ENCODE measurements at regions not wholly inside any gene's neighbourhood (a gene's known extent, or its start where the extent isn't known, plus 50 kb on each side); places are given as distances from the start of the nearest gene placed in this dataset.
A peak's percentile ranks its signal among the peaks of the same experiment; 100 is the strongest.
"Not testable (repeated sequence)": the region's sequence is repeated elsewhere in the genome, so short reads cannot be mapped to it uniquely, and the experiment has no call there.

DNA sequence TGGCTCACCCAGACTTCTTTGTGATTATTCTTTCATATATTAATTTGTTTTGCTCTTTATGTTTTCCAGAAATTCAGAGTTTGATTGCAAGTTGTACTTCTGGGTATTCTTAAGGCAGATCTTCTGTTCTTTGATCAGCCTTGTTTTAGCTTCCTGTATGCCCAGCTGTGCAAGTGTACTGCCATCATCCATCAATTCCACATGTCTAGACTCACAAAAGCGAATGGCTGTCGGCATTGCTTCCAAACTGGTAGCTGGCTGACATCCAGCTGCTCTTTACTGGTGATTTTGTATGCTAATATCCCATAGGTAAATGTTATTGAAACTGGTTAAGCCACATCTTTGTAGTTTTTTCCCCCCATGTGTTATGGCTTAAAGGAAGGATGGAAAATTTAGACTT lies 1084.8 kb upstream of the CITED2 start:
- DNase-seq (ENCODE audit: low read depth), result no peak

DNA sequence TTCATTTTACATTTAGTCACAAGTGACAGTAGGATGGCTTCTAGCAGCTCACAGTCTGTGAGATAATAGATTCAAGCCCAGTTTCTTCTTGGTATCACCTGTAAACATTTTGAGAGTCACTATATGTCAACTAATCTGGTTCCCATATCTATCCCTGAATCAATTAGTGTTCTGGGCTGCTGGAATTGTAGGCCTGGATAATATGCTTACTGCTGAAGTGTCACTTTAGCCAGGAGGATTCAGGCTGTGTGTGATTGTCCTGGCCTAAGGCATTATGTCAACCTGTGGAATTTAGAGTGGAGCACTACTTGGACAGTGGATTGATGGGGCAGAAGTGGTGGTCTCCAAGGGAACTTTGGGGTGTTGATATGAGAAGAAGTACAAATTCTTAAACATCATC lies 1071.8 kb upstream of the CITED2 start:
- no peak for DNase-seq (ENCODE audit: low read depth)

DNA sequence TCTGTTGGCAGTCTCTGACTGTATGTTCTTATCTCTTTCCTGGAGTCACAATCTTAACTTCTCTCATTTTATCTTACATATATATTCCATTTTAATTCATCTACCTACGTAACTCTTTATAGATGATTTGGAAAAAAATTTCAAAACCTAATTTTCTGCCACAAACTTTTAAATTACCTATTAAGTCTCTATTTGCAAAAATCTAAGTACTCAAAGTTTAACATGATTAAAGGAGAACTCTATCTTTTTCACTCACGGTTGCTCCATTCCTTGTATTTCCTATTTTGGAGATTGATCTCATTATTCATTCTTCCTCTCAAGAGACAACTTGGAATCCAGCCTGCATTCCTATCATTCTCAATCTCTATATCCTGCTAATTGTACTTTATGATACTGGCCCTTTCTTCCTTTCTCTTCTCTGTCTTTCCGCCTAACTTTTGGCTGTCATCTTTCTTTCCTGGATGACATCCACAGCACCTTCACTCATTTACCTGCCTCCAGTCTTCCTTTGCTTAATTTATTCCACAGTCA lies 1071.1 kb upstream of the CITED2 start:
- peak; percentile 70 for DNase-seq (ENCODE audit: low read depth)

DNA sequence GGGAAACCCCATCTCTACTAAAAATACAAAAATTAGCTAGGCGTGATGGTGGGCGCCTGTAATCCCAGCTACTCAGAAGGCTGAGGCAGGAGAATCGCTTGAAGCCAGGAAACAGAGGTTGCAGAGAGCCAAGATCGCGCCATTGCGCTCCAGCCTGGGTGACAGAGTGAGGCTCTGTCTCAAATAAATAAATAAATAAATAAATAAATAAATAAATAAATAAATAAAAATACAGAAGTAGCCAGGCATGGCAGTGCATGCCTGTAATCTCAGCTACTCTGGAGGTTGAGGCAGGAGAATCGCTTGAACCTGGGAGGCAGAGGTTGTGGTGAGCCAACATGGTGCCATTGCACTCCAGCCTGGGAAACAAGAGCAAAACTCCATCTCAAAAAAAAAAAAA lies 1068.7 kb upstream of the CITED2 start:
- not testable (repeated sequence) for DNase-seq (ENCODE audit: low read depth)

DNA sequence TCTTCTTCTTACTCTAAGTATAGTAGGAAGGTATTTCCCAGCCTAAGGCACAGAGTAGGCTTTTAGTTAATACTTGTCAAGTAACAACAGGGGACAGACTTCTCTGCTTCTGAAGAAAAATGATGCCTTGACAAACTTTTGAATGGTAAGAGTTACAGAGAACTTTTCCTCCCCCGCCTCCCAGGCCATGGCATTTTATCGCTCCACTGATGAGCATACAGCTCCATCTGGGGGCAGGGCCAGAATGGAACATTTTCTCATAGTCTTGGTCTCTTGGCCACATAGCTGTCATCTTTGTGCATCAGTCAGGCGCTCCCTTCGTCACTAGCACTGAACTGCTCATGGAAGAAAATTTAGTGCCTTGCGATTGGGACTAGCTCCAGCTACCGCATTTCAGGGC lies 1066.8 kb upstream of the CITED2 start:
- peak; percentile 70 for DNase-seq (ENCODE audit: low read depth)

DNA sequence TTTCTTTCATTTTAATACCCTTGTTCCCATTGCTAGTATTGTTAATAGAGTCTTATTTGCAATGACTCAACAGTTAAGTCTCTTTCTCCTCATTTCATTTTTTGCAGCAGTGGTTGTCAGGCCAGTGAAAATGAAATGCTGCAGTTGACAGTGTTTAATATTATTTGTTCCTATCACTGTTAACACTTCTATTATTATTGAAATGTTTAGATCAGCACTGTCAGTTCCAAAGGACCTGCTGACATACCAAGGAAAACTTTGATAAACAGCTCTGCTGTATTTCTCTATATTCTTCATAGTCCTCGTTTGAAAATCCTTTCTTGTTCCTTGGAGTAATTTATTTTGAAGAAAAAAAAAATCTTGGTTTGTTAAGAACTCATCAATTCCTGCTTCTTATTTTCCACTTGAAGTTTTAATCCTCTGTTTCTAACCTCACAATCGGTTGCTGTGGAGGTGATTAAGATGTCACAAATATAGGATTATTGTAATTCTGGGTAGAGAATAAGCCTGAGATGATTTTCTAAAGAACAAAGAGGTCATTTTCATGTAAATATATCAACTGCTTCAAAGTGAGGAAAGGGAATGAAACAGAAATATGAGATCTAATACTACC lies 1065.9 kb upstream of the CITED2 start:
- no peak for DNase-seq (ENCODE audit: low read depth)

DNA sequence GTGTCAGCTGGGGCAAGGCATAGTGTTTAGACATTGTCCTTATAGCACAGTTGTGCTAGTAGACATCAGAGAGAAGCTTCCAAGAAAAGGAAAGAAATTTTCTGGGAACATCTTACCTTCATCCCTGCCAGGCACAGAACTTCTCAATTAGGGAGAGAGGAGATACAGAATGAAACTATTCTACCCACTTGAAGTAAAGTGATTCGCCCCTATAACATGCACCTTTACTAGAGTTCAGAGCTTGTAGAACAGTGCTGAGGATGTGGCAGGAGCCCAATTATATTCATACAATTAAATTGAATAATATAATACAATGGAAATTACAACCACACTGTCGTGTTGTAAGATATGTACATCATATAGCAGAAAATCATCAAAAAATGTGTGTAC lies 1063.9 kb upstream of the CITED2 start:
- peak; percentile 23 for DNase-seq (ENCODE audit: low read depth)

DNA sequence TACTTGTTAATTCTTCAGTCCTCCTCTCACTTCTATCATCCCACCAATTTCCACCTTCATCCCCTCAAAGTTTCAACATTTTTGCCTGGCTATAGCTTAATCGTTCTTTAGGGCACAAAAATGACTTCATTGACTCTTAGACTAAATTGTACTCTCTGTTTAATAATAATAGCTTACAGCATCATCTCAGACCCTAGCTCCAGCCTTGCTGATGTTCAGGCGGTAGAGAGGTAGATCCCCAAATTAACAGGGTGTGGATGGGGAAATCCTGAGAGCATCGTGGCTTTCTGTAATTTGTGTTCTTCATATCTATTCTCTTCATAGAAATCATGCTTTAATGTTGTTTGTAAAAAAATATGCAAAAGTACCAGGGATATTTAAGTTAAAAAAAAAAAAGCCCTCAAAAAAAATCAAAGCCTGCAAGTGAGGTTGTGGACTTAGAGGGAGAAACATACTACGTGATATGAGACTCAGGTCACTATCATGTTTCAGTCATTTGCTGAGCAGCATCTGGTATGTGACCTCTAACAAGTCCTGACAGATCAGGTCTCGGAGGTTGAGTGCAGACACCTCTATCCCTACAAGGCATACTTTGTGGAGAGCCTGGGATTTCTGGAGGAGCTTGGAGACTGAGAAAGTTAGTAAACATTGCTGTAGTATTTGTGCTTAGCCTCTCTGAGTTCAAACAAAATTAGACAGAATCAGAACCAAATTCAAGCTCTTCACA lies 1063.3 kb upstream of the CITED2 start:
- no peak for DNase-seq (ENCODE audit: low read depth)

DNA sequence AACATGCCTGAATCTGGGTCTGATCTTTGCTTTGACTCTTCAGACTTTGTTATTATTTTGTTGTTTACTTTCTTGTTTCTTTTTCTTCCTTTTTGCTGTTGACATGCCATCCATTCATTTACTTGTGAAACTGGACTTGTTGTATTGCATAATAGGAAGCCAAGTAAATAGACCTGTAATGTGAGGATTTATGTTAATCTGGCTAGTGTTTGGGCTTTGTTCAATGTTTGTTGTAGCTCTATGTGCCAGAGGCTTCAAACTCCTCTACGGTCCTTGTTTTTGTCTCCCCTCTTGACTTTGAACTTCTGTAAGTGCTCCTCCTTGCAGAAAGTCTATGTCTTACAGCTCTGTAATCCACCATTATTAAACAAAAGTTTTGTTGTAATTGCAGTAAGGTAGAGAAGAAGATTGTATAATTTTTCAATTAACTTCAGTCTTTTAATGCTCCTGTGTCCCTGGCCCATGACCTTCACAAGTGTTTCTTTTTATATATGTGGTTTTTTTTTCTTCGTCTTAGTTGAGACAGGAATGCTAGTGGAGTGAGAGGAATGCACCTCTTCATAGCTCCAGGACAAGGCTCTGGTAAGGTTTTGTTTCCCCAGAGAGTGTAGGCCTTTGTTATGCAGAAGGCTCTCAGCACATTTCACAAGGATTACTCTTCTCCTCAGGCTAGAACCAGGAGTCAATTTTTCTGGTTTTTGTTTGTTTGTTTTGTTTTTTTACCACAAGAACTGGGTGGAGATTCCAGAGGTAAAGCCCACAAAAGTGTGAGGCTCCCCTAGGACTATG lies 1061.8 kb upstream of the CITED2 start:
- peak; percentile 34 for DNase-seq (ENCODE audit: low read depth)

DNA sequence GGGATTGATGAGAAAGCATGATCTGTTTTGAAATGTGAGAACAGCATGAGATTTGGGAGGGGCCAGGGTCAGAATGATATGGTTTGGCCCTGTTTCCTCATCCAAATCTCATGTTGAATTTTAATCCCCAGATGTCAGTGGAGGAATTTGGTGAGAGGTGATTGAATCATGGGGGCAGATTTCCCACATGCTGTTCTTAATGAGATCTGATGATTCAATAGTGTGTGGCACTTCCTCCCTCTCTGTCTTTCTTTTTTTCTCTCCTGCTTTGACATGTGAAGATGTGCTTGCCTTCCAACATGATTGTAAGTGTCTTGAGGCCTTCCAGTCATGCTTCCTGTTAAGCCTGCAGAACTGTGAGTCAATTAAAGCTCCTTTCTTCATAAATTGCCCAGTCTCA lies 1060.3 kb upstream of the CITED2 start:
- DNase-seq (ENCODE audit: low read depth), result peak; percentile 22

DNA sequence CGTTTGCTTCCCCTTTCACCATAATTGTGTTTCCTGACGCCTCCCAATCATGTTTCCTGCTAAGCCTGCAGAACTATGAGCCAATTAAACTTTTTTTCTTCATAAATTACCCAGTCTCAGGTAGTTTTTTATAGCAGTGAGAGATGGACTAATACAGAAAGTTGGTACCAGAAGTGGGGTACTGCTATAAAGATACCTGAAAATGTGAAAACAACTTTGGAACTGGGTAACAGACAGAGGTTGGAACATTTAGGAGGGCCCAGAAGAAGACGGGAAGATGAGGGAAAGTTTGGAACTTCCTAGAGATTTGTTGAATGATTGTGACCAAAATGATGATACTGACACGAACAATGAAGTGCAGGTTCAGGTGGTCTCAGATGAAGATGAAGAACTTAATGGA lies 1058.6 kb upstream of the CITED2 start:
- no peak for DNase-seq (ENCODE audit: low read depth)

DNA sequence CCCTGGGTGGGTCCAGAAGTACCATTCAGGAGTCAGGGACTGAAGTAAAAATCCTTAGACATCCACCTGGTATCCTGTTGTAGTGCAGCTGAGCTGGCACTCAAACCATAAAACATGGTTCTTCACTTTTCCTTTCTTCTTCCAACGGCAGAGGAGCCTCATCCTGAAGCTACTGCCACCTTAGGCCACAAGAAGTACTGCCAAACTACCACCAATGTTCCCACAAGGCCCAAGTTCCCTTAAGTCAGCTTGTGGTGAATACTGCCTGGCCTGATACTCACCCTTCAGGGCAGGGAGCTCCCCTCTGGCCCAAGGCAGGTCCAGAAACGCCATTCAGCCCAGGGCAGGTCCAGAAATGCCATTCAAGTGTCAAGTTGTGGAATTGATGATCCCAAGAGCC lies 1053.4 kb upstream of the CITED2 start:
- DNase-seq (ENCODE audit: low read depth), result no peak

DNA sequence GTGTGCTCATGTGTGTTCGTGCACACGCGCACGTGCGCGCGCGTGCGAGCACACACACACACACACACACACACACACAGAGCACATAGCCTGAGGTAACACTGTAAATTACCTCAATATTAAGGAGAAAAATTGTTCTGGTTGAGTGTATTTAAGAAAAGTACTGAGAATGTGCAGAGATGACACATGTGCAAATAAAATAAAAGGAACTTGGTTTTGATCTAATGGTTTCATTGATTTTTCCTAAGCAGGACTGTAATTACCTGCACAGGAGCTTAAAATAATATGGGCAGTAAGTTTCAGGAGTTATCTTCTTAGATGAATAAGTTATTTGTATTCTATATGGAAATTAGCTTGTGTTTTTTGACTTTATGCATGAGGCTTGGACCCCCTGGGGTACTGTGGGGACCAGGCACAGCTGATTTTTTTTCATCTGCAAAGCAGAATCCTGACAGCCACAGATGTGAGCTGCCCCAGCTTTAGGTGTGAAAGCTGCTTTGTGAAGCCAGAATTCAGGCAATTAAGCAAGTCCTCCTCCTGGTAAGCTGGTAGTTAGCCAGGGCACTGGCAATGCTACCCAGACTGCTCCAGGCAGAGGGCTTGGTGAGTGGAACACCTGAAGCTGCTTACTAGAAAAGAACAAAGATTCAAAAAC lies 1040.6 kb upstream of the CITED2 start:
- no peak for DNase-seq (ENCODE audit: low read depth)

DNA sequence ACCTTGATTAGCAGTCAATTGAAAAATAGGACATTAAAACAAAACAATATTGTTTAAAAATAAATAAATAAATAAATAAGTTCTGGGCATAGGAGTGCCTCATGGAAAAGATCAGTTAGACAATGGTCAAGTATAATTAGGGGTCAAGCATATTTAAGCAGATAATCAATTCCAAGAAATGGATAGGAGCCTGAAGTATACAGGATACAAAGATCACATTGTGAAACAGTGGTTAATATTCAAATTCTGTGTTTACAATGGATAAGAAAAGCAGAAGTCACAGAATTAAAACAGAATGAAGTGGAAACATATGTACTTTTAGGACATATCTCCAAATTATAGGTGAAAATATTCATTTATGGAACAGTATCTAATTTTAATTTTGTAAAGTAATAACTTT lies 1028.6 kb upstream of the CITED2 start:
- no peak for DNase-seq (ENCODE audit: low read depth)

DNA sequence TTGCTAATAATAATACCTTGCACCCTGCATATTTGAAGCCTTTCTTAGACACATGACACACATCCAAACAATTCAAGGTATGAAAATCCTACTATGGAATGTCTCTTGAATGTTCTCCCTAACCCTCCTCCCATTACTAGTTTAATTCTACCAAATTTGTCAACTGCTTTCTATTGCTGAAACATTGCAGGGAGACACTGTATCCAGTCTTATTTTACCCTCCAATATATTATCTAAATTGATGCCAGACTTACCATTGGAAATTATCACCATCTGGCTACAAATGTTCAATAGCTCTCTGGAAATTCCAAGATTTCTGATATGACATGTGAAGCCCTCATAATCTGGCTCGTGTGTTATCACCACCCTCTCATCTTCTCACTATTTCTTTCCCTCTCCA lies 1027.3 kb upstream of the CITED2 start:
- DNase-seq (ENCODE audit: low read depth), result peak; percentile 52

DNA sequence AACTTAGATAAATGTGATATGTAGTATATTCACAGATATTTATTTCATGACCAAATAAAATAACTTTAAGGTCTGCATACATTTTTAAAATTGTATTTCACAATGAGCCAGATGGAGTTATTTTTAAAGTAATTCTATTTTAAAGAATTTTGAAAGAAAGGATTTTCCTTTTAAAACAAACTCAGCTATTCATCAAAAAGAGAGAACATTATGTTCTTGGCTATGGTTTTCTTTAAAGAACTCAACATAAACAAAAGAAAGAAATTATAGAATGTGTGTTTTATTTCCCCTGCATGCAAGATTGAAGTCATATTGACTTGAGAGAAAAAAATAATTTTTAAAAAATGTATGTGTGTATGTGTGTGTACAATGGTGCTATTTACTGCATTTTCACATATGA lies 1023.6 kb upstream of the CITED2 start:
- DNase-seq (ENCODE audit: low read depth), result no peak

DNA sequence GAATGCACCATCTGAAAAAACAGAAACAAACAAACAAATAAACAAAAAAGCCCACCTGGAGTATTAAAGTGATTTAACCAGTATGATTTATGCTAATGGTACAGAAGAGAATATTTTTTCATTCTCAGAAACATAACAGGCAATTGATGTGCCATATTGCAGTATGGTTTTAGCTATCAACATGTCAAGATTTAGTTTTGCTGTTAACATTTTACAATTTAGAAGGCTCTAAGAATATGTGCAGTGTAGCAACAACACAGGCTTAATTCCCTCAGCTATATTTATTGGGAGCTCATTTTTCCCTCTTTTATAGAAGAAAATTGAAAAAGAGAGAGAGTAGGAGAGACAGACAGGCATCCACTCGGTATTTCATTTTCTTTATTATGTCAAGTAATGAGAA lies 1022.7 kb upstream of the CITED2 start:
- no peak for DNase-seq (ENCODE audit: low read depth)

DNA sequence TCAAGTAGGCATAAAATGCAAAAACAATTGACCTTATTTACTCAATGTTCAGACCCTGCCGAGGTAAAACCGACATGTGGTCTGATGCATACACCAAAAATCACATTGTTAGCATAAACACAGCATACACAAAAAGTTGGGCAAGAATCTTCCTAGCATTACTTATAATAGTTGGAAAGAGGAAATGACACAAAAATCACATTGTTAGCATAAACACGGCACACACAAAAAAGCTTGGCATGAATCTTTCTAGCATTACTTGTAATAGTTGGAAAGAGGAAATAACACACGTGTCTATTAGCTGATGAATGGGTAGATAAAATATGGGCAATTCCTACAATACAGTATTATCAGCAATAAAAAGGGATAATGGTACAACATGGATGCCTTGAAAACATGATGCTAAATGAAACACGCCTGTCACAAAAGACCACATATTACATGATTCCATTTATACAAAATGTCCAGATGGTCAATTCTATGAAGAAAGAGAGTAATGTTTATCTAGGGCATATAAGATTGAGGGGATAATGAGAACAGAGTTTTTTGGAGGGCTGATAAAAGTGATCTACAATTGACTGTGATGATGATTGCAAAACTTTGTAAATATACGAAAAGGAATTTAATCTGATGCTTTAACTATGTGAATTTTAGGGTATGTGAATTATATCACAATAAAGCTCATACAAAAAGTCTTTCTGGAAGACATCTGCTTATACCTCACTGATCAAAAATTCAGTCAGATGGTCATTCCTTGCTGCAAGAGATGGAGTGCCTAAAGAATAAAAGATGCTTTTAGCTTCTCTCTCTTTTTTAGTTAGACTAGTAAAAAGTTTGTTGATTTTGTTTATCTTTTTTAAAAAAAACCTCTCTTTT lies 1019.5 kb upstream of the CITED2 start:
- DNase-seq (ENCODE audit: low read depth), result peak; percentile 75

DNA sequence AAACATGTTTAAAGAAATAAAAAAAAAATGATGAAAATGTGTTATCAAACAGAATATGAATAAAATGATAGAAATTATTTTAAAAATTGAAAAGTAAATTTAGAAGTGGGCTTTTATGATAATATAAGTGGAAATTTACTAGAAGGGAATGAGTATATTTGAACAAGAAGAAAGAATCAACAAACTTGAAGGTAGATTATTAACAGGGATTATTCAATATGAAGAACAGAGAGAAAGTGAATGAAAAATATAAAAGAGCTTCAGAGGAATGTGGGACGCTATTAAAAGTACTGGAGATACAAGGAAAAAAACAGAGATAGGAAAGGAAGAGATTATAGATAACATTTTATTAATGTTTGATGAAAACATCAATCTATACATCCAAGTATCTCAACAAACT lies 1014.4 kb upstream of the CITED2 start:
- DNase-seq (ENCODE audit: low read depth), result no peak

DNA sequence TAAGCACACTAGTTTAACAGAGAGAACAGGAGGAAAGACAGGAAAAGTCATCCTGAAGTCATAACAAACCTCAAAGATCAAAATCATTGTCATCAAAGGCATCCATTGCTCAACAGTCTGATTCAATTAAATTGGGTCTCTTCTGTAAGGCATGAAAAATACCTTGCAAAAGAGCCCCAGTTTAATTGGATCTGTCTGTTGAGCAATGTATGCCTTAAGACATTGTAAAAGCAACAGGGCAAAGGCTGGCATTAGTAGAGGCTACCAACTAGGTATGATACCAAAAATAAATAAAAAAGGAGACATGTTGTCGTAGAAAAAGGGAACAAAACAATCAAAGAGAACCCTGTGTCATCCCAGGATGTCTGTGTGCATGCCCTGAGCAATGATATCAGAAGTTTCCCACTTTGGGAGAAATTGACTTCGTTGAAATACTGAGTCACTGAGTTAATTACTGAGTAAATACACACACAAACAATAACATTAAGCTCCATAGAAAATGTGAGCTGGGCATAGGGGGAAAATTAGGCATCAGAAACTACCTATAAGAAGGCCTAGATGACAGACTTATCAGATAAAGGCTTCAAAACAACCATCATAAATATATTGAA lies 1013.8 kb upstream of the CITED2 start:
- DNase-seq (ENCODE audit: low read depth), result no peak

DNA sequence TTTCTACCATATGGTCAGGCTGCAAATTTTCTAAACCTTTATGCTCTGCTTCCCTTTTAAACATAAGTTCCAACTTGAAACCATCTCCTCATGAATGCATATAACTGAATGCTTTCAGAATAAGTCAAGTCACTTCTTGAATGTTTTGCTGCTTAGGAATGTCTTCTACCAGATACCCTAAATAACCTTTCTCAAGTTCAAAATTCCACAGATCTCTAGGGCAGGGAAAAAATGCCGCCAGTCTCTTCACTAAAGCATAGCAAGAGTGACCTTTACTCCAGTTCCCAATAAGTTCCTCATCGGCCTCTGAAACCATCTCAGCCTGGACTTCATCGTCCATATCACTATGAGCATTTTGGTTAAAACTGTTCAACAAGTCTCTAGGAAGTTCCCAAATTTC lies 1011.2 kb upstream of the CITED2 start:
- DNase-seq (ENCODE audit: low read depth), result no peak
